Lung (tissue), 11 donors: ENCODE measurements at regions not wholly inside any gene's neighbourhood (a gene's known extent, or its start where the extent isn't known, plus 50 kb on each side); places are given as distances from the start of the nearest gene placed in this dataset.

Experiments
- ATAC-seq: fragments of 200-7000 bp; cut with Tn5 transposase; one replicate; pipeline ENCODE4 v1.9.1; 2020; ENCODE audit warnings: moderate number of reproducible peaks; ENCODE audit not compliant: insufficient read depth, low FRiP score
- DNase-seq, 3 donors: peaks; one replicate each; pipeline ENCODE4 v3.0.0-alpha.2; 2013 to 2017
- H3K27ac ChIP-seq, 2 donors: one replicate each; pipeline ENCODE4 v1.5.1; 2013; ENCODE audit warnings: mild to moderate bottlenecking in 2 of 2, moderate library complexity in 2 of 2, control low read depth in 1 of 2, inconsistent platforms in 1 of 2, low read depth in 1 of 2, low read length in 1 of 2
- H3K27me3 ChIP-seq, 3 donors: one replicate each; pipeline ENCODE4 v1.5.1; 2013; ENCODE audit warnings: low read length in 2 of 3; ENCODE audit not compliant: control insufficient read depth in 3 of 3, insufficient read depth in 3 of 3
- H3K36me3 ChIP-seq, 4 donors: one replicate each; pipeline ENCODE4 v1.5.1; 2013; ENCODE audit warnings: low read length in 4 of 4, mild to moderate bottlenecking in 1 of 4, moderate library complexity in 1 of 4; ENCODE audit not compliant: control insufficient read depth in 4 of 4, insufficient read depth in 4 of 4
- H3K4me1 ChIP-seq, 5 donors: one replicate each; pipeline ENCODE4 v1.5.1; 2013; ENCODE audit warnings: low read length in 5 of 5, mild to moderate bottlenecking in 2 of 5, moderate library complexity in 1 of 5; ENCODE audit not compliant: control insufficient read depth in 5 of 5, insufficient read depth in 5 of 5
- H3K4me3 ChIP-seq: one replicate; pipeline ENCODE4 v1.5.1; 2013; ENCODE audit warnings: mild to moderate bottlenecking, control low read depth, moderate library complexity
- H3K9ac ChIP-seq, 2 donors: one replicate each; pipeline ENCODE4 v1.5.1; 2013; ENCODE audit warnings: low read length in 2 of 2, control low read depth in 1 of 2; ENCODE audit not compliant: insufficient read depth in 1 of 2
- H3K9me3 ChIP-seq, 4 donors: one replicate each; pipeline ENCODE4 v1.5.1; 2013; ENCODE audit warnings: low read length in 3 of 4, mild to moderate bottlenecking in 1 of 4, moderate library complexity in 1 of 4; ENCODE audit not compliant: control insufficient read depth in 4 of 4, insufficient read depth in 3 of 4
- WGBS, 2 donors: extraction: QIAGEN DNeasy Blood & Tissue Kit; methylation state at CpG; one replicate each; pipeline ENCODE4 v1.1.7; 2013; 5-methylcytosine and 5-hydroxymethylcytosine counted together
- TF ChIP-seq, protein P1 (sequence below): IDR thresholded peaks from 2 replicates; pipeline ENCODE4 v1.5.1; 2012; ENCODE audit warnings: mild to moderate bottlenecking; ENCODE audit errors: control extremely low read depth, extremely low read depth
- donor health status: control.
- donor health status: control.
- donor health status: Bipolar disorder and iron deficiency.
- donor health status: healthy.
- donor health status: DM: yes; HTN: yes; CAD: no.

- Histone ChIP-seq H3K9me3 (no peaks in the 10 kb centered on the region), H3K36me3 (no peaks in the 10 kb centered on the region), H3K27ac (no peak overlapping the region), H3K4me1 (no peaks in the 10 kb centered on the region), H3K4me3 (no peak overlapping the region), H3K9ac (no peak overlapping the region), H3K27me3 (no peaks in the 10 kb centered on the region)
- 79 to 85% methylated on average over 6 of the region's 6 CpGs for WGBS, 2 donors
- no peak for DNase-seq
- ATAC-seq = no peak
- TF ChIP-seq, protein P1, sequence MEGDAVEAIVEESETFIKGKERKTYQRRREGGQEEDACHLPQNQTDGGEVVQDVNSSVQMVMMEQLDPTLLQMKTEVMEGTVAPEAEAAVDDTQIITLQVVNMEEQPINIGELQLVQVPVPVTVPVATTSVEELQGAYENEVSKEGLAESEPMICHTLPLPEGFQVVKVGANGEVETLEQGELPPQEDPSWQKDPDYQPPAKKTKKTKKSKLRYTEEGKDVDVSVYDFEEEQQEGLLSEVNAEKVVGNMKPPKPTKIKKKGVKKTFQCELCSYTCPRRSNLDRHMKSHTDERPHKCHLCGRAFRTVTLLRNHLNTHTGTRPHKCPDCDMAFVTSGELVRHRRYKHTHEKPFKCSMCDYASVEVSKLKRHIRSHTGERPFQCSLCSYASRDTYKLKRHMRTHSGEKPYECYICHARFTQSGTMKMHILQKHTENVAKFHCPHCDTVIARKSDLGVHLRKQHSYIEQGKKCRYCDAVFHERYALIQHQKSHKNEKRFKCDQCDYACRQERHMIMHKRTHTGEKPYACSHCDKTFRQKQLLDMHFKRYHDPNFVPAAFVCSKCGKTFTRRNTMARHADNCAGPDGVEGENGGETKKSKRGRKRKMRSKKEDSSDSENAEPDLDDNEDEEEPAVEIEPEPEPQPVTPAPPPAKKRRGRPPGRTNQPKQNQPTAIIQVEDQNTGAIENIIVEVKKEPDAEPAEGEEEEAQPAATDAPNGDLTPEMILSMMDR = no peak
These were observed 157.4 kb downstream of the RBFOX3 start for GRCh38 chr17:79453481-79453880.

- TF ChIP-seq, protein P1 = no peak
- DNase-seq (no peak), ATAC-seq (no peak)
- H3K9me3 ChIP-seq = no peaks in the 10 kb centered on the region
- H3K36me3 ChIP-seq = no peaks in the 10 kb centered on the region
- no peak overlapping the region for H3K9ac ChIP-seq
- 63 to 83% methylated on average over 11 of the region's 11 CpGs for WGBS, 2 donors
- no peak overlapping the region for H3K27ac ChIP-seq
- no peaks in the 10 kb centered on the region for H3K4me1 ChIP-seq
- H3K4me3 ChIP-seq = no peak overlapping the region
- H3K27me3 ChIP-seq = no peaks in the 10 kb centered on the region
These were observed 158.1 kb downstream of the RBFOX3 start for GRCh38 chr17:79452706-79453105.

GRCh38 chr17:79451167-79451566 is 159.7 kb downstream of the RBFOX3 start:
- no peaks in the 10 kb centered on the region for H3K36me3 ChIP-seq
- no peak overlapping the region for H3K9ac ChIP-seq
- no peaks in the 10 kb centered on the region for H3K4me1 ChIP-seq
- WGBS, 2 donors = 86 to 87% methylated on average over 7 of the region's 7 CpGs
- no peaks in the 10 kb centered on the region for H3K9me3 ChIP-seq
- H3K4me3 ChIP-seq = no peak overlapping the region
- H3K27ac ChIP-seq = no peak overlapping the region
- ATAC-seq (no peak), DNase-seq (no peak)
- H3K27me3 ChIP-seq = no peaks in the 10 kb centered on the region
- TF ChIP-seq, protein P1 = no peak

DNA sequence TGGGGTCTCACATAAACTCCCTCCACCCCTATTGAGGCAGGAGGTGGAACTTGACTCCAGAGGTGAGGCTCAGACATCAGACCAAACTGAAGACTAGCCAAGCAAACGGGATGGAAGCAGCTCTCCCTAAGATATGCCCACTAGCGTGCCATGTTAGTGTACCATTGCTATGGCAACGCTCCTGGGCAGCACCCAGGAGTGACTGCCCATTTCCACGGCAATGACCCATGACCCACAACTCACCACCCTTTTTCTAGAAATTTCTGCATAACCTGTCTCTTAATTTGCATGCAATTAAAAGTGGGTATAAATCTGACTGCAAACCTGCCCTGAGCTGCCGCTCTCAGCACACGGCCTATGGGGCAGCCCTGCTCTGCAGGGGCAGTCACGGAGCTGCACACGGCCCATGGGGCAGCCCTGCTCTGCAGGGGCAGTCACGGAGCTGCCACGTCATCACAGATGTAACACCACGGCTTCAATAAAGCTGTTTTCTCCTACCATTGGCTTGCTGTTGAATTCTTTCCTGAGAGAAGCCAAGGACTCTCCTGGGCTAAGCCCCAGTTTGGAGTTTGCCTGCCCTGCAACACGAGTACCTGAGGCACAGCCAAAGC is 164.3 kb downstream of the RBFOX3 start:
- ATAC-seq = no peak
- no peak for DNase-seq
- Histone ChIP-seq H3K9ac (no peak overlapping the region), H3K27ac (no peak overlapping the region), H3K27me3 (no peaks in the 10 kb centered on the region), H3K36me3 (no peaks in the 10 kb centered on the region), H3K4me3 (no peak overlapping the region), H3K9me3 (no peaks in the 10 kb centered on the region), H3K4me1 (no peaks in the 10 kb centered on the region)
- WGBS, 2 donors = 79 to 87% methylated on average over 12 of the region's 12 CpGs
- TF ChIP-seq, protein P1 = no peak
